Activated CD8-positive, alpha-beta memory T cell treated with anti-CD3 and anti-CD28 coated beads, Interleukin-2, amount 10 ng/mL, durations not matched to agents 7 days and 5 days (primary cell): ENCODE measurements at regions not wholly inside any gene's neighbourhood (a gene's known extent, or its start where the extent isn't known, plus 50 kb on each side); places are given as distances from the start of the nearest gene placed in this dataset.
"Not testable (repeated sequence)": the region's sequence is repeated elsewhere in the genome, so short reads cannot be mapped to it uniquely, and the experiment has no call there.

ENCODE experiments used
- ATAC-seq: fragments of 150-1000 bp; cut with Tn5 transposase; one replicate; pipeline ENCODE4 v1.10.0; 2021; ENCODE audit warnings: moderate library complexity
- CTCF ChIA-PET: fragments of 350-600 bp; sonication (Branson Sonifier 250); formaldehyde crosslinking; loops from one replicate; lab custom pipeline; 2021; ENCODE audit warnings: antibody characterized with exemption; lab: Charles Lee
- DNase-seq: peaks from one replicate; pipeline ENCODE4 v3.0.0-alpha.2; 2020
- H3K27ac Mint-ChIP-seq: one replicate; pipeline ENCODE4 v1.8.0; 2021; ENCODE audit warnings: mild to moderate bottlenecking, mixed read lengths
- H3K27me3 Mint-ChIP-seq: one replicate; pipeline ENCODE4 v1.8.0; 2021; ENCODE audit warnings: mixed read lengths
- H3K36me3 Mint-ChIP-seq: one replicate; pipeline ENCODE4 v1.8.0; 2021; ENCODE audit warnings: mild to moderate bottlenecking, mixed read lengths
- H3K4me1 Mint-ChIP-seq: one replicate; pipeline ENCODE4 v1.8.0; 2021; ENCODE audit warnings: mixed read lengths
- H3K4me3 Mint-ChIP-seq: one replicate; pipeline ENCODE4 v1.8.0; 2021; ENCODE audit warnings: mild to moderate bottlenecking, moderate library complexity, mixed read lengths
- H3K9me3 Mint-ChIP-seq: one replicate; pipeline ENCODE4 v1.8.0; 2022; ENCODE audit warnings: low read depth, mixed read lengths

DNA sequence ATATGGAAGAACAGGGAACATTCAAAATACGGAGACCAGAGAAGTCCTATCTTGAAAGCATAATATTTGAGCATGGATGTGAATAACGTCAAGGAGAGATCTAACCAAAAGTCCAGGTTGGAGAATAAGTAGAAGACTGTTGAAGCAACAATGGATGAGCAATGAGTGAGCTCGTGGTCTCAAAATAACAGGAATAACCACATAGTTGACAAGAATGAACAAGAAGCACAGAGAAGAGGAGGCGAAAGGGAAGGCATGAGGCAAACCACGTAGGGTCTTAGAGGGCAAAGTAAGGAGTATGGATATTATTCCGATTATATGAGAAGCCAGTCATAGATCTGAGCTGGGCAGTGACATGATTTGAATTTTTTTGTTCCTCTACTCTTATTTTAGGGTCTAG lies 710.2 kb downstream of the BRINP1 start:
- H3K4me3 Mint-ChIP-seq, result no peak overlapping the region
- CTCF ChIA-PET, result no interaction called here
- no peaks in the 10 kb centered on the region for H3K36me3 Mint-ChIP-seq
- no peaks in the 10 kb centered on the region for H3K4me1 Mint-ChIP-seq
- H3K27me3 Mint-ChIP-seq, result no peaks in the 10 kb centered on the region
- no peak overlapping the region for H3K27ac Mint-ChIP-seq
- ATAC-seq, result no peak
- H3K9me3 Mint-ChIP-seq, result peaks cover 8% of the 10 kb centered on the region
- DNase-seq, result no peak

DNA sequence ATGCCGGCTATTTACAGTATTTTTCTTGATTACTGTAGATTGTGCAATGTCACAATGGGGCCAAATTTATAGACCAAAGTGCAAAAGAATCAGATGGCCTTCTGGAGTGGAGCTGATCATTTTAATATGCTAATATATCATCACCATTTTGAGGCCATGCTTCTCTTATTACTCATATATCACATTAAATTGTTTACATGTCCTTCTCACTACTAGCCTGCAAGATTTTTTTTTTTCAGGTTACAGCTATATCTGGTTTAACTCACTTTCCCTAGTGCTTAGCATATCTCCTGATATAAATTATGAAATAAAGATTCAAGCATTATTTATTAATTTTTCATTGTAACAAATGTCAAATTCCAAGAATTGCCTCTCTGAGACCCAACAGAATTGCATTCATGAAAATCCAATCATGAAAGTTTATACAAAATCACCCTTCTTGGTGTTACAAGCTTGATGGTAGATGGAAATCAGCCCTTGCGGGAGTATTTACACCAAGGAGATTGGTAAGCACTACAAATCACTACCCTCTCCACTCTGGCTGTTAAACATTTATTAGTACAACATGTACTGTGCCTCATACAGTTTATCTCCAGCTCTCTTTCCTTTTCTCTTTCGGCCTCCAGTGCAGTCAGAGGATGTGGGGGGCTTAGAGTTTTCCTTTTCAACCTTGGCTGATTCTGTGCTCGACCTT lies 703.9 kb downstream of the BRINP1 start:
- DNase-seq (no peak), ATAC-seq (no peak)
- Mint-ChIP-seq H3K4me1 (no peaks in the 10 kb centered on the region), H3K9me3 (peaks cover 6% of the 10 kb centered on the region), H3K36me3 (no peaks in the 10 kb centered on the region), H3K4me3 (no peak overlapping the region), H3K27ac (no peak overlapping the region), H3K27me3 (no peaks in the 10 kb centered on the region)
- CTCF ChIA-PET, result no interaction called here

DNA sequence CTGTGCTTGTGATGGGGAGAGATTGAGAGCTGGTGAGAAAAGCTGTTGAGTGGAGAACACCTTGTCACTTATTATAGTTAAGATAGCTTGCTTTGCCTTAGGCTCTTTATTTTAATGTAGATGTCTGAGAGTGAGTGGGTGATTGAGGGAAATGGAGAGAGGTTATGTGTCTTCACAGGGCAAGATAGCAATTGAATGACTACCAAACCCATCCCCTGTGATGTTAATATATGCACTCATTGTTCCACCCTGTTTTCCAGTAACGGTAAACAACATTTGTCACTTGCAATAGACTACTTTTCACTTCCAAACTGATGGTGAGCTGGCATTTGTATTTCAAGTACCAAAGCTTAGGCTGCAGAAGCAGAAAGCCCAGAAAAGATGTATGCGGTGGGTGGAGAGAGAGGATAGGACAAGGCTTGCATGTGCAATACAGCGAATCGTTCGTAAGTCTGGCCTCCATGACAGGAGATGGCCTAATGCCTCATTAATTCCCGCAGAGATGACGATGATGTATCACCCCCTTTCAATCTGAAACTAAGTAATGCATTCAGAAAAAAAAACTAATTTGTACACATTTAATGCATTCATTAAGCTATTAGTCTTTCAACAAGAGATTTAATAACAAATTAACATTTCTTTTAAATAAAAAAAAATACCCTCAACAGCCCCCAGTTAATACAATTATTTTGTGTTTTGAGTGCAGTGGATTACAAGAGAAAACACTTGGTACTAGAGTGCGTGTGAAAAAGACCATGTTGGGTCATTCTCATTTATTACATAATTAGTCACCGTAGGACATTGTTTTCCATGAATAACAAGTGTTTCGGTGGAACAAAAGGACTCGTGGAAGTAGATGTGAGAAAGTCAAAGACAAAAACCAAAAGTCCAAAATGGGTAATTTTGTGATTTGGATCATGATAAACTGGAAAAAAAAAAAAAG lies 699.0 kb downstream of the BRINP1 start:
- H3K36me3 Mint-ChIP-seq, result no peaks in the 10 kb centered on the region
- ATAC-seq (no peak), DNase-seq (no peak)
- peaks cover 6% of the 10 kb centered on the region for H3K9me3 Mint-ChIP-seq
- CTCF ChIA-PET, result no interaction called here
- H3K27me3 Mint-ChIP-seq, result no peaks in the 10 kb centered on the region
- no peaks in the 10 kb centered on the region for H3K4me1 Mint-ChIP-seq
- H3K4me3 Mint-ChIP-seq, result no peak overlapping the region
- H3K27ac Mint-ChIP-seq, result no peak overlapping the region

DNA sequence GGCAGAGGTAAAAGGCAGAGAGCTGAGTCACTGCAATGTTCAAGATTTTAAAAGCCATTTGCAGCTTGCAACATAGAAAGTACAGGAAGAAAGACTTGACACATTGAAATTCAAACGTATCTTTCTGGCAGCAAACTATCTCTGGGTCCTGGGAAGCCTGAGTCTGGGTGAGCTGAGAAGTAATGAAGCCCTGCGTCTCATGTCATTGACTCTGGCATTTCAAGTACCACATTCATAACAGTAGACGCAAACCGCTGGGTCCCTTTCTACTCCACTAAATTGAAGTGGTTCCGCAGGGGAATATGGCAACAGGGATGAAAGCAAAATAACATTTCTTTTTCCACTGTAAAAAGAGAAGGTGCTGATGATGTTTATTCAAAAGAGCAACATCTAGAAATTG lies 694.3 kb downstream of the BRINP1 start:
- Mint-ChIP-seq H3K27me3 (no peaks in the 10 kb centered on the region), H3K4me3 (no peak overlapping the region), H3K27ac (no peak overlapping the region), H3K9me3 (peaks cover 5% of the 10 kb centered on the region), H3K36me3 (no peaks in the 10 kb centered on the region), H3K4me1 (no peaks in the 10 kb centered on the region)
- ATAC-seq (no peak), DNase-seq (no peak)
- CTCF ChIA-PET, result no interaction called here

DNA sequence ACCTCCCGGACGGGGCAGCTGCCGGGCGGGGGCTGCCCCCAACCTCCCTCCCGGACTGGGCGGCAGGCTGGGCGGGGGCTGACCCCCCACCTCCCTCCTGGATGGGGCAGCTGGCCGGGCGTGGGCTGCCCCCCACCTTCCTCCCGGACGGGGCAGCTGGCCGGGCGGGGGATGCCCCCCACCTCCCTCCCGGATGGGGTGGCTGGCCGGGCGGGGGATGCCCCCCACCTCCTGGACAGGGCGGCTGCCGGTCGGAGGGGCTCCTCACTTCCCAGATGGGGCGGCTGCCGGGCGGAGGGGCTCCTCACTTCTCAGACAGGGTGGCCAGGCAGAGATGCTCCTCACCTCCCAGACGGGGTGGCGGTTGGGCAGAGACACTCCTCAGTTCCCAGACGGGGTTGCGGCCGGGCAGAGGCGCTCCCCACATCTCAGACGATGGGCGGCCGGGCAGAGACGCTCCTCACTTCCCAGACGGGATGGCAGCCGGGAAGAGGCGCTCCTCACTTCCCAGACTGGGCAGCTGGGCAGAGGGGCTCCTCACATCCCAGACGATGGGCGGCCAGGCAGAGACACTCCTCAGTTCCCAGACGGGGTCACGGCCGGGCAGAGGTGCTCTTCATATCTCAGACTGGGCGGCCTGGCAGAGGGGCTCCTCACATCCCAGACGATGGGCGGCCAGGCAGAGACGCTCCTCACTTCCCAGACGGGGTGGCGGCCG lies 691.1 kb downstream of the BRINP1 start:
- H3K27ac Mint-ChIP-seq, CTCF ChIA-PET, ATAC-seq, H3K27me3 Mint-ChIP-seq, H3K9me3 Mint-ChIP-seq, H3K36me3 Mint-ChIP-seq, H3K4me1 Mint-ChIP-seq, H3K4me3 Mint-ChIP-seq, DNase-seq: not testable (repeated sequence)

DNA sequence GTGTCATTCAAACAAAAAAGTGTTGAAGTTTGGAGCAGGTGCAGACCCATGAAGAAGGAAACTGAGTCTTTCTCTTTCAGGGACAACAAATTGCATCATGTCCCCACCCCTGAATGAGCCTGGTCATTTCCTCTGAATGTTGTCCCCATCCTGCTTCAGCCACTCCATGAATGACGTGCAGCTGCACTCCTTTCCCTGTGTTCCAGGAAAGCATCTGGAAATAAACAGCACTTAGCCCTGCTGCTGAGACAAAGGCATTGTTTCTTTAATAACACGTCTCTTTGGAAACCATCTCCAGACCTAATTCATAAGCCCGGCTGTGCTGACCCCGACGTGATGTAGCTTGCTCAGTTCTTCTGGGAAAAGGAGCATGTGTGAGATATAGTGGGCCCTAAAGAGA lies 682.3 kb downstream of the BRINP1 start:
- DNase-seq, result no peak
- ATAC-seq, result no peak
- Mint-ChIP-seq H3K4me3 (no peak overlapping the region), H3K4me1 (no peaks in the 10 kb centered on the region), H3K27ac (no peak overlapping the region), H3K9me3 (peaks cover 1% of the 10 kb centered on the region), H3K27me3 (no peaks in the 10 kb centered on the region), H3K36me3 (no peaks in the 10 kb centered on the region)
- CTCF ChIA-PET, result no interaction called here

DNA sequence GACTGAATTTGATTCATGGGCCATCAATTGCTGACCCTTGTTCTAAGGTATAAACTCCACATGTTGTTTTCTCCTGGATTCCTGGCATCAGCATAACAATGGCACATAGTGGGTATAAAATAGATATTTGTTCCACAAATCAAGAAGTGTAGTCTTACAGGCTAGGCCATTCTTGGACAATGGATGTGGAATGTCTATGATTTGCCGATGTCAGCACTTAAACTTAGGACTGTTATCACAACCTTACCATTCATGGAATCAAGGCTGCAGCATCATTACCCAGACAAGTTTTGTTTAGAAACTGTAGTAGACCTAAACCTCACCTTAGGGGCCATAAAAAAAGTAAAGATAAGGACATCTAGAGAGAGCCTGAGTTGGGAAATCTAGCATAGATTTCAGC lies 680.0 kb downstream of the BRINP1 start:
- CTCF ChIA-PET, result no interaction called here
- Mint-ChIP-seq H3K4me1 (no peaks in the 10 kb centered on the region), H3K27me3 (no peaks in the 10 kb centered on the region), H3K36me3 (no peaks in the 10 kb centered on the region), H3K9me3 (peaks cover 4% of the 10 kb centered on the region), H3K27ac (no peak overlapping the region), H3K4me3 (no peak overlapping the region)
- ATAC-seq, result no peak
- DNase-seq, result no peak

DNA sequence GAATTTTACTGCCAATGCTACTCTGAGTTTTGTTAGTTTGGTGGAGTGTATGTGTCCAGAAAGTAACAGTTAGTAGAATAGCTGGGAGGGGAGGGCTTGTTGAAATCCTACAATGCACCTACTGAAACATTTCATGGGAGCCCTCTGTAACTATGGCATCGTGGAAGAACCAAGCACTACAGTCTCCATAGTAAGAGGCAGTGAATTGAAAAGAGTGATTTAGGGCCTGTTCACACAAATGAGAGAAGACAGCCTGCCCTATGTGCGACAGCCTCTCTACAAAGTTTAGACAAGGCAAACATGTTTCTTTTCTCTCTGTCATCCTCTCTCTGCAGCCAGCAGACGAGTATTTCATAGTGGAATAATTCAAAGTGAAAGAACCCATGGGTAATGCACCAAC lies 676.6 kb downstream of the BRINP1 start:
- ATAC-seq (no peak), DNase-seq (no peak)
- Mint-ChIP-seq H3K9me3 (peaks cover 4% of the 10 kb centered on the region), H3K36me3 (no peaks in the 10 kb centered on the region), H3K4me3 (no peak overlapping the region), H3K4me1 (no peaks in the 10 kb centered on the region), H3K27ac (no peak overlapping the region), H3K27me3 (no peaks in the 10 kb centered on the region)
- CTCF ChIA-PET, result no interaction called here

DNA sequence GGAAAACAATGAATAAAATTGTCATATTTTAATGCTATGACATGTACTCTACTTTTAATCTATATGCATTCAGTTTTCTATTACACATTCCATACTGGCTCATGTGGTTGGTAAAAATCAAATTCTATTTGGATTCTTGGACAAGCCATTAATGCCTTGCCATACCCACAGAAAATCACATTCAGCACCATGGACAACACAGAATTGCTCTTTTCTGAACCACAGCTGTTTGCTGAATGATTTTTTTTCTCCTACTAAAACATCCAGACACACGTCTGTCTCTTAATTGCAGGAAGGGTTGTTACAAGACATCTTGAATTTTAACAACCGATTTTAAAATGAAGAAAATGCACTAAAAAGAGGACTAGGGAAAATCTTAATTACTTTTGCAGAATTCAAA lies 675.6 kb downstream of the BRINP1 start:
- CTCF ChIA-PET, result no interaction called here
- H3K4me3 Mint-ChIP-seq, result no peak overlapping the region
- no peak overlapping the region for H3K27ac Mint-ChIP-seq
- H3K4me1 Mint-ChIP-seq, result no peaks in the 10 kb centered on the region
- DNase-seq (no peak), ATAC-seq (no peak)
- H3K27me3 Mint-ChIP-seq, result no peaks in the 10 kb centered on the region
- H3K9me3 Mint-ChIP-seq, result peaks cover 10% of the 10 kb centered on the region
- H3K36me3 Mint-ChIP-seq, result no peaks in the 10 kb centered on the region

DNA sequence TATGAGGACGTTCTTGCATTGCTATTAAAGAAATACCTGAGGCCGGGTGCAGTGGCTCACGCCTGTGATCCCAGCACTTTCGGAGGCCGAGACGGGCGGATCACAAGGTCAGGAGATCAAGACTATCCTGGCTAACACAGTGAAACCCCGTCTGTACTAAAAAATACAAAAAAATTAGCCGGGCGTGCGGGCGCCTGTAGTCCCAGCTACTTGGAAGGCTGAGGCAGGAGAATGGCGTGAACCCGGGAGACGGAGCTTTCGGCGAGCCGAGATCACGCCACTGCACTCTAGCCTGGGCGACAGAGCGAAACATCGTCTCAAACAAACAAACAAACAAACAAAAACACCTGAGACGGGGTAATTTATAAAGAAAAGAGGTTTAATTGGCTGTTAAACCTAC lies 674.0 kb downstream of the BRINP1 start:
- H3K4me1 Mint-ChIP-seq, H3K9me3 Mint-ChIP-seq, DNase-seq, H3K4me3 Mint-ChIP-seq, ATAC-seq, H3K27me3 Mint-ChIP-seq, CTCF ChIA-PET, H3K27ac Mint-ChIP-seq, H3K36me3 Mint-ChIP-seq: not testable (repeated sequence)

DNA sequence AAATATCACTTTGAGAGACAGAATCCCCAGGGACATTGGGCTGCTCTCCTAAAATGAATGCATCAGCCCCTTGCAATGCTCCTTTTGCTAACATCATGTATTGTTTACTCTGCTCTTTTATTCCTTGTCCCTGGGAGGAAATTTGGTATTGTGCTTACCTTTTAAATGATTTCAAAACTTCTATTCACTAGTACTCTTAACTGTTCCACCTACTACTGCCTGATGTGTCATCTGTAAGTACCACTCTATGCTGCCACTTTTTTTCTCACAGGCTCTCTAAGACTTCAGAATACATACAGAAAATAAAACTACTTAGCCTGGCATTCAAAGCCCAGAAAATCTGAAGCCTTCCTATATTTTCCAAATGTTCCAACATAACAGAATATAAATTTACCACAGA lies 667.2 kb downstream of the BRINP1 start:
- peaks cover 11% of the 10 kb centered on the region for H3K9me3 Mint-ChIP-seq
- CTCF ChIA-PET, result no interaction called here
- H3K36me3 Mint-ChIP-seq, result no peaks in the 10 kb centered on the region
- ATAC-seq (no peak), DNase-seq (no peak)
- no peak overlapping the region for H3K27ac Mint-ChIP-seq
- no peaks in the 10 kb centered on the region for H3K4me1 Mint-ChIP-seq
- no peak overlapping the region for H3K4me3 Mint-ChIP-seq
- no peaks in the 10 kb centered on the region for H3K27me3 Mint-ChIP-seq

DNA sequence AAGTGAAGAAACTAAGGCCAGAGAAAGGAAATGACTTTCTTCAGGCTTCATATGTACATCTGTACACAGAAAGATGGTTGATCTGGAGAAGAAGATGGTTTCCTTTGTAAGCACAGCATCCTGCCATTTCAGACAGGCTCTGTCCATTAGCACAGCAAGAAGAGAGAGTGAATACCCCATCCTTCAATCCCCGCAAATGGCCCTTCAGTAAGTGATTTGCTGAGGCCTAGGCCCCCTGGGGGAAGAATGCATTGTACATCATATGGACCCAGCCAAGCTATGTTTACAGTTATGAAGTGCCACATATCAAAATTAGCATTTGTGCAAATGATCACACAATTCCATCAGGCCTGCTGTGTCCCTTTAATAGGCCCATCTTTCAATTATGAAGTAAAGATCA lies 657.4 kb downstream of the BRINP1 start:
- Mint-ChIP-seq H3K4me1 (no peaks in the 10 kb centered on the region), H3K9me3 (peaks cover 2% of the 10 kb centered on the region), H3K27ac (no peak overlapping the region), H3K27me3 (no peaks in the 10 kb centered on the region), H3K36me3 (no peaks in the 10 kb centered on the region), H3K4me3 (no peak overlapping the region)
- no peak for ATAC-seq
- CTCF ChIA-PET, result no interaction called here
- DNase-seq, result no peak

DNA sequence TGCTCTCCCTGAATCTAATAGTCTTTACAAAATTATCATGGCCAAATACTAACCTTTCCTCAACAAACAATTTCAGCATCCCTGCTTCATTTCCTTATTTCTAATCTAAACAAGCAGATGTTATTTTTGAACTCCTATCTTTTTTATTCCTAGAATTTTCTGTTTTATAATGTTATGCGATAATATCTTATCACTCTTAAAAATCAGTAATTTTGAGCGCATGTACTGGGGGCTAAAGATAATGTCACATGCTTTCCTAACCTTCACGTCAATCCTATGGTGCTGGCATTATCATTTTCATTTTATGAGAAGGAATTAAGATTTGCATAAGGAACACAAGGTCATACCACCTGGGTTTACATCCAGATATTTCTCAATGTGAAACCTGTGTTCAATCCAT lies 648.0 kb downstream of the BRINP1 start:
- DNase-seq (no peak), ATAC-seq (no peak)
- Mint-ChIP-seq H3K4me1 (no peaks in the 10 kb centered on the region), H3K27me3 (no peaks in the 10 kb centered on the region), H3K9me3 (peaks cover 5% of the 10 kb centered on the region), H3K27ac (no peak overlapping the region), H3K4me3 (no peak overlapping the region), H3K36me3 (no peaks in the 10 kb centered on the region)
- CTCF ChIA-PET, result no interaction called here

DNA sequence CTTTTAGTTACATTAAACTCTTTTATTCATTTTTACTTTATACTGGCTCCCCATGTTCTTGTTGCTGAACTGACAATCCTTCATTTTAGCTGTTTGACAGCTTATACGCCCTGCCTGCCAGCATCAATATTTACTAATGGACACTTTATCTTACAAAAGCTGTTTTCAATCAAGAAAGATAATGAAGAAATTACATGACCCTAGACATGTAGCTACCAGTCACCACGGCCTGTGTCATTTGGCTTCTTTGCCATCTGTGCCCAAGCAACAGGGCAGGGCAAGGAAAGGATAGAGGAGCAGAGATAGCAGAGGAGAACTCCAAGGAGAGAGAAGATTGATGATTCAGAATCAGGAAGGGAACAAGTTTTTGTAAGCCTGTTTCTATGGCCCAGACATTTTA lies 647.3 kb downstream of the BRINP1 start:
- Mint-ChIP-seq H3K36me3 (no peaks in the 10 kb centered on the region), H3K4me1 (no peaks in the 10 kb centered on the region), H3K4me3 (no peak overlapping the region), H3K27me3 (no peaks in the 10 kb centered on the region), H3K9me3 (peaks cover 6% of the 10 kb centered on the region), H3K27ac (no peak overlapping the region)
- CTCF ChIA-PET, result no interaction called here
- ATAC-seq, result no peak
- DNase-seq, result no peak
